GM12878 (cell line): ENCODE measurements at regions not wholly inside any gene's neighbourhood (a gene's known extent, or its start where the extent isn't known, plus 50 kb on each side); places are given as distances from the start of the nearest gene placed in this dataset.

ENCODE experiments used
- ATAC-seq: fragments of 200-7000 bp; cut with Tn5 transposase; 3 replicates; pipeline ENCODE4 v1.9.1; 2020; ENCODE audit warnings: mild to moderate bottlenecking, moderate library complexity
- BruUV-seq: library from RNA; stranded (reverse); fragments of 400-500 nt; replicated peaks from 2 replicates; lab custom pipeline; 2021; lab: Mats Ljungman, UMichigan
- CTCF ChIA-PET: fragments of 300-600 bp; sonication (Branson Sonifier 250); formaldehyde crosslinking; extraction: SDS; loops from one replicate; lab custom pipeline; 2021; ENCODE audit warnings: inconsistent platforms; lab: Yijun Ruan, JAX
- POLR2A ChIA-PET: fragments of 350-600 bp; formaldehyde crosslinking; extraction: SDS; loops from one replicate; lab custom pipeline; 2021; ENCODE audit warnings: inconsistent platforms; lab: Charles Lee
- RAD21 ChIA-PET: fragments of 300-600 bp; sonication (Branson Sonifier 250); formaldehyde crosslinking; loops from one replicate; lab custom pipeline; 2023; ENCODE audit warnings: antibody characterized with exemption; ENCODE audit not compliant: unreplicated experiment; lab: Charles Lee
- SMC1A ChIA-PET: fragments of 300-600 bp; sonication (Branson Sonifier 250); formaldehyde crosslinking; loops from one replicate; lab custom pipeline; 2023; ENCODE audit not compliant: unreplicated experiment, uncharacterized antibody; lab: Charles Lee
- DNase-seq: peaks from one replicate; pipeline ENCODE4 v3.0.0-alpha.2; 2011; ENCODE audit warnings: low read depth, low spot score
- FAIRE-seq: peaks from 3 replicates; lab custom pipeline; 2011; peaks lifted over from hg19 to GRCh38; lab: Jason Lieb, UNC
- H2AFZ ChIP-seq: 2 replicates; pipeline ENCODE4 v1.6.0; 2011; ENCODE audit warnings: low read depth, low read length, control low read depth; ENCODE audit not compliant: control insufficient read depth
- H3K27ac ChIP-seq: 2 replicates; pipeline ENCODE4 v1.5.1; 2011; ENCODE audit warnings: control low read depth; ENCODE audit not compliant: control insufficient read depth, insufficient read depth
- H3K27me3 ChIP-seq, 2 experiments: replicated peaks in 1 of 2; 2 replicates each; pipeline versions ENCODE4 v1.6.0 to v1.6.1; 2011; ENCODE audit warnings: low read length in 1 of 2; ENCODE audit not compliant: control insufficient read depth in 2 of 2, insufficient read depth in 2 of 2
- H3K36me3 ChIP-seq, 2 experiments: 2 replicates each; pipeline ENCODE4 v1.5.1; 2011; ENCODE audit warnings: low read length in 1 of 2; ENCODE audit not compliant: control insufficient read depth in 2 of 2, insufficient read depth in 2 of 2
- H3K4me1 ChIP-seq: 2 replicates; pipeline ENCODE4 v1.6.1; 2011; ENCODE audit warnings: mild to moderate bottlenecking, low read length, moderate library complexity, mixed read lengths; ENCODE audit not compliant: control insufficient read depth, insufficient read depth
- H3K4me2 ChIP-seq: 2 replicates; pipeline ENCODE4 v1.6.0; 2011; ENCODE audit warnings: control low read depth; ENCODE audit not compliant: control insufficient read depth, insufficient read depth
- H3K4me3 ChIP-seq: fragments of 200-600 bp; sonication (generic); 2 replicates; pipeline ENCODE4 v1.5.1; 2016
- H3K79me2 ChIP-seq: 2 replicates; pipeline ENCODE4 v1.6.0; 2011; ENCODE audit warnings: low read length; ENCODE audit not compliant: control insufficient read depth, insufficient read depth
- H3K9ac ChIP-seq: 2 replicates; pipeline ENCODE4 v1.8.0; 2011; ENCODE audit warnings: low read length, control low read depth, mixed read lengths; ENCODE audit not compliant: control insufficient read depth, insufficient read depth
- H3K9me3 ChIP-seq: replicated peaks from 3 replicates; pipeline ENCODE4 v1.5.1; 2011; ENCODE audit warnings: mild to moderate bottlenecking, low read length; ENCODE audit not compliant: control insufficient read depth, insufficient read depth
- H4K20me1 ChIP-seq: 2 replicates; pipeline ENCODE4 v1.6.0; 2011; ENCODE audit not compliant: control insufficient read depth, insufficient read depth
- CHD1 ChIP-seq: IDR thresholded peaks from 2 replicates; pipeline ENCODE4 v1.6.1; 2012; ENCODE audit warnings: low read depth, low read length, improper control_type of control experiment
- IRF4 ChIP-seq: IDR thresholded peaks from 2 replicates; pipeline ENCODE4 v1.6.1; 2011; ENCODE audit warnings: low read depth, low read length
- MTA3 ChIP-seq: IDR thresholded peaks from 2 replicates; pipeline ENCODE4 v1.6.1; 2012; ENCODE audit warnings: low read length, inconsistent platforms, borderline replicate concordance
- NR2C2 ChIP-seq: IDR thresholded peaks from 2 replicates; pipeline ENCODE4 v1.6.1; 2011; ENCODE audit warnings: borderline replicate concordance, low read depth; ENCODE audit not compliant: control insufficient read depth, insufficient read length
- RBBP5 ChIP-seq: fragments of 200-600 bp; sonication (generic); conservative IDR thresholded peaks from 2 replicates; pipeline ENCODE4 v1.6.1; 2016
- RUNX3 ChIP-seq: IDR thresholded peaks from 2 replicates; pipeline ENCODE4 v1.6.1; 2012; ENCODE audit warnings: low read length, inconsistent platforms
- SIN3A ChIP-seq: IDR thresholded peaks from 2 replicates; pipeline ENCODE4 v1.6.1; 2012; ENCODE audit warnings: low read depth, low read length, improper control_type of control experiment
- SIX5 ChIP-seq: IDR thresholded peaks from 2 replicates; pipeline ENCODE4 v1.6.1; 2011; ENCODE audit warnings: mild to moderate bottlenecking, low read depth, low read length, moderate library complexity; ENCODE audit not compliant: severe bottlenecking
- WGBS: methylation state at CpG from one replicate; pipeline ENCODE4 v1.1.6; 2016; ENCODE audit warnings: low lambda C conversion rate; ENCODE audit not compliant: insufficient replicate concordance, insufficient coverage; ENCODE audit errors: missing lambda C conversion rate; 5-methylcytosine and 5-hydroxymethylcytosine counted together
- in situ Hi-C: fragments of 300-500 bp; cut with MboI; formaldehyde crosslinking; loops from 9 replicates; pipeline ENCODE4 v1.14.3; 2018; ENCODE audit warnings: mixed read lengths
- intact Hi-C: fragments of 100-400 bp; cut with micrococcal nuclease; formaldehyde crosslinking; loops from one replicate; pipeline ENCODE4 v1.14.2; 2022; ENCODE audit not compliant: unreplicated experiment
- TF ChIP-seq, protein P1 (sequence below): fragments of 450-650 bp; IDR thresholded peaks from 2 replicates; pipeline ENCODE4 v1.6.1; 2017; ENCODE audit warnings: mild to moderate bottlenecking, moderate library complexity

DNA sequence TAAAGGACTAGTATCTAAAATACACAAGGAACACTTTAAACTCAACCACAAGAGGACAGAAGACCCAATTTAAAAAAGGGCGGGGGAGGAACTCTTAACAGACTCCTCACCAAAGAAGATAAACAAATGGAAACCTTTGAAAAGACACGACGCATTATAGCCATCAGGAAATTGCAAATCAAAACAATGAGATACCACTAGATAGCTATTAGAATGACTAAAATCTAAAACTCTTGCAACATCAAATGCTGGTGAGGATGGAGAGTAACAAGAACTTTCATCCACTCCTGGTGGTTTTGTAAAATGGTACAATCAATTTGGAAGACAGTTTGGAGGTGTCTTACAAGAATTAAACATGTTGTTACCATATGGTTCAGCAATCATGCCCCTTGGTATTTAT lies 708.2 kb downstream of the BRINP3 start:
- no peak for FAIRE-seq
- ATAC-seq, result no peak
- no TSS peak for BruUV-seq
- H3K27me3 ChIP-seq, result no peaks in the 10 kb centered on the region
- intact Hi-C loops, result no loop called here
- in situ Hi-C loops, result no loop called here
- no peak overlapping the region for H3K9ac ChIP-seq
- ChIA-PET SMC1A (no interaction called here), POLR2A (no interaction called here), RAD21 (no interaction called here), CTCF (no interaction called here)
- H3K36me3 ChIP-seq, result no peaks in the 10 kb centered on the region
- H4K20me1 ChIP-seq, result no peaks in the 10 kb centered on the region
- no peak for TF ChIP-seq RBBP5
- no peak for TF ChIP-seq MTA3
- no peak for TF ChIP-seq IRF4
- no peak for TF ChIP-seq RUNX3
- TF ChIP-seq, protein P1, sequence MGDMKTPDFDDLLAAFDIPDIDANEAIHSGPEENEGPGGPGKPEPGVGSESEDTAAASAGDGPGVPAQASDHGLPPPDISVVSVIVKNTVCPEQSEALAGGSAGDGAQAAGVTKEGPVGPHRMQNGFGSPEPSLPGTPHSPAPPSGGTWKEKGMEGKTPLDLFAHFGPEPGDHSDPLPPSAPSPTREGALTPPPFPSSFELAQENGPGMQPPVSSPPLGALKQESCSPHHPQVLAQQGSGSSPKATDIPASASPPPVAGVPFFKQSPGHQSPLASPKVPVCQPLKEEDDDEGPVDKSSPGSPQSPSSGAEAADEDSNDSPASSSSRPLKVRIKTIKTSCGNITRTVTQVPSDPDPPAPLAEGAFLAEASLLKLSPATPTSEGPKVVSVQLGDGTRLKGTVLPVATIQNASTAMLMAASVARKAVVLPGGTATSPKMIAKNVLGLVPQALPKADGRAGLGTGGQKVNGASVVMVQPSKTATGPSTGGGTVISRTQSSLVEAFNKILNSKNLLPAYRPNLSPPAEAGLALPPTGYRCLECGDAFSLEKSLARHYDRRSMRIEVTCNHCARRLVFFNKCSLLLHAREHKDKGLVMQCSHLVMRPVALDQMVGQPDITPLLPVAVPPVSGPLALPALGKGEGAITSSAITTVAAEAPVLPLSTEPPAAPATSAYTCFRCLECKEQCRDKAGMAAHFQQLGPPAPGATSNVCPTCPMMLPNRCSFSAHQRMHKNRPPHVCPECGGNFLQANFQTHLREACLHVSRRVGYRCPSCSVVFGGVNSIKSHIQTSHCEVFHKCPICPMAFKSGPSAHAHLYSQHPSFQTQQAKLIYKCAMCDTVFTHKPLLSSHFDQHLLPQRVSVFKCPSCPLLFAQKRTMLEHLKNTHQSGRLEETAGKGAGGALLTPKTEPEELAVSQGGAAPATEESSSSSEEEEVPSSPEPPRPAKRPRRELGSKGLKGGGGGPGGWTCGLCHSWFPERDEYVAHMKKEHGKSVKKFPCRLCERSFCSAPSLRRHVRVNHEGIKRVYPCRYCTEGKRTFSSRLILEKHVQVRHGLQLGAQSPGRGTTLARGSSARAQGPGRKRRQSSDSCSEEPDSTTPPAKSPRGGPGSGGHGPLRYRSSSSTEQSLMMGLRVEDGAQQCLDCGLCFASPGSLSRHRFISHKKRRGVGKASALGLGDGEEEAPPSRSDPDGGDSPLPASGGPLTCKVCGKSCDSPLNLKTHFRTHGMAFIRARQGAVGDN, result no peak
- TF ChIP-seq CHD1, result no peak
- TF ChIP-seq NR2C2, result no peak
- no peak for TF ChIP-seq SIX5
- TF ChIP-seq SIN3A, result no peak
- no peak for DNase-seq
- H3K4me2 ChIP-seq, result no peak overlapping the region
- no peak overlapping the region for H3K27ac ChIP-seq
- 0% methylated on average over 2 of the region's 3 CpGs for WGBS
- no peaks in the 10 kb centered on the region for H3K79me2 ChIP-seq
- no peaks in the 10 kb centered on the region for H3K9me3 ChIP-seq
- no peak overlapping the region for H3K4me3 ChIP-seq
- no peak overlapping the region for H2AFZ ChIP-seq
- no peaks in the 10 kb centered on the region for H3K4me1 ChIP-seq
